PC-3 (cell line): ENCODE measurements at regions not wholly inside any gene's neighbourhood (a gene's known extent, or its start where the extent isn't known, plus 50 kb on each side); places are given as distances from the start of the nearest gene placed in this dataset.

Source experiments
- EZH2 ChIP-seq: fragments of 300-600 bp; sonication (generic); IDR thresholded peaks from one replicate; pipeline ENCODE4 v1.6.1; 2017; ENCODE audit warnings: antibody characterized with exemption, mild to moderate bottlenecking, low read length; ENCODE audit not compliant: unreplicated experiment
- EZH2phosphoT487 ChIP-seq: fragments of 300-600 bp; sonication (generic); IDR thresholded peaks from 2 replicates; pipeline ENCODE4 v1.6.1; 2018; ENCODE audit warnings: mild to moderate bottlenecking, antibody characterized with exemption, low read length, borderline replicate concordance
- TF ChIP-seq, protein P1 (sequence below): fragments of 300-600 bp; sonication (generic); conservative IDR thresholded peaks from 2 replicates; pipeline ENCODE4 v1.5.1; 2017; ENCODE audit warnings: antibody characterized with exemption, low read depth, mild to moderate bottlenecking, low read length

- no peak for TF ChIP-seq EZH2phosphoT487
- TF ChIP-seq, protein P1, sequence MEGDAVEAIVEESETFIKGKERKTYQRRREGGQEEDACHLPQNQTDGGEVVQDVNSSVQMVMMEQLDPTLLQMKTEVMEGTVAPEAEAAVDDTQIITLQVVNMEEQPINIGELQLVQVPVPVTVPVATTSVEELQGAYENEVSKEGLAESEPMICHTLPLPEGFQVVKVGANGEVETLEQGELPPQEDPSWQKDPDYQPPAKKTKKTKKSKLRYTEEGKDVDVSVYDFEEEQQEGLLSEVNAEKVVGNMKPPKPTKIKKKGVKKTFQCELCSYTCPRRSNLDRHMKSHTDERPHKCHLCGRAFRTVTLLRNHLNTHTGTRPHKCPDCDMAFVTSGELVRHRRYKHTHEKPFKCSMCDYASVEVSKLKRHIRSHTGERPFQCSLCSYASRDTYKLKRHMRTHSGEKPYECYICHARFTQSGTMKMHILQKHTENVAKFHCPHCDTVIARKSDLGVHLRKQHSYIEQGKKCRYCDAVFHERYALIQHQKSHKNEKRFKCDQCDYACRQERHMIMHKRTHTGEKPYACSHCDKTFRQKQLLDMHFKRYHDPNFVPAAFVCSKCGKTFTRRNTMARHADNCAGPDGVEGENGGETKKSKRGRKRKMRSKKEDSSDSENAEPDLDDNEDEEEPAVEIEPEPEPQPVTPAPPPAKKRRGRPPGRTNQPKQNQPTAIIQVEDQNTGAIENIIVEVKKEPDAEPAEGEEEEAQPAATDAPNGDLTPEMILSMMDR, result no peak
- no peak for TF ChIP-seq EZH2
Observed at GRCh38 chr21:22374218-22374969, 1376.2 kb downstream of the NCAM2 start.
